ENCODE measurements at regions not wholly inside any gene's neighbourhood (a gene's known extent, or its start where the extent isn't known, plus 50 kb on each side); places are given as distances from the start of the nearest gene placed in this dataset.

GRCh38 chr11:127461241-127462064, 460.9 kb upstream of the KIRREL3 start:
- TF ChIP-seq CTCF (IDR thresholded peaks at IDR 0.05; ENCODE audit: insufficient read depth, low read depth, low read length) = no peak

GRCh38 chr11:127458561-127458960, 458.0 kb upstream of the KIRREL3 start:
- DNase-seq (ENCODE audit: low read depth) = no peak
- TF ChIP-seq CTCF (IDR thresholded peaks at IDR 0.05; ENCODE audit: insufficient read depth, low read depth, low read length) = no peak
- no peak overlapping the region for H3K4me3 ChIP-seq (ENCODE audit: low read depth, low read length)

More at GRCh38 chr11:127461241-127462064, 460.9 kb upstream of the KIRREL3 start:
- H3K4me3 ChIP-seq (ENCODE audit: low read depth, low read length) = no peak overlapping the region
- no peak for DNase-seq (ENCODE audit: low read depth)

- no peak overlapping the region for H3K4me3 ChIP-seq (ENCODE audit: low read depth, low read length)
- no peak for DNase-seq (ENCODE audit: low read depth)
- no peak for TF ChIP-seq CTCF (IDR thresholded peaks at IDR 0.05; ENCODE audit: insufficient read depth, low read depth, low read length)
These were observed 454.3 kb upstream of the KIRREL3 start for GRCh38 chr11:127454856-127455255.

- no peak for TF ChIP-seq CTCF (IDR thresholded peaks at IDR 0.05; ENCODE audit: insufficient read depth, low read depth, low read length)
- no peak overlapping the region for H3K4me3 ChIP-seq (ENCODE audit: low read depth, low read length)
- DNase-seq (ENCODE audit: low read depth) = no peak
These were observed 452.0 kb upstream of the KIRREL3 start for GRCh38 chr11:127452533-127452932.

GRCh38 chr11:127451861-127452260, 451.3 kb upstream of the KIRREL3 start:
- no peak overlapping the region for H3K4me3 ChIP-seq (ENCODE audit: low read depth, low read length)
- TF ChIP-seq CTCF (IDR thresholded peaks at IDR 0.05; ENCODE audit: insufficient read depth, low read depth, low read length) = no peak
- DNase-seq (ENCODE audit: low read depth) = no peak

- no peak for TF ChIP-seq CTCF (IDR thresholded peaks at IDR 0.05; ENCODE audit: insufficient read depth, low read depth, low read length)
These were observed 447.5 kb upstream of the KIRREL3 start for GRCh38 chr11:127448101-127448500.

GRCh38 chr11:127445476-127445875, 444.9 kb upstream of the KIRREL3 start:
- DNase-seq (ENCODE audit: low read depth) = no peak
- TF ChIP-seq CTCF (IDR thresholded peaks at IDR 0.05; ENCODE audit: insufficient read depth, low read depth, low read length) = no peak
- no peak overlapping the region for H3K4me3 ChIP-seq (ENCODE audit: low read depth, low read length)

More at GRCh38 chr11:127448101-127448500, 447.5 kb upstream of the KIRREL3 start:
- no peak for DNase-seq (ENCODE audit: low read depth)
- H3K4me3 ChIP-seq (ENCODE audit: low read depth, low read length) = no peak overlapping the region

Data from fibroblast of villous mesenchyme (primary cell).